ENCODE measurements at regions not wholly inside any gene's neighbourhood (a gene's known extent, or its start where the extent isn't known, plus 50 kb on each side); places are given as distances from the start of the nearest gene placed in this dataset.

- no CpG with 5 or more reads among the region's 1 CpG for WGBS (ENCODE audit: insufficient coverage, insufficient read length)
Measured at GRCh38 chr2:212713681-212714080, 175.1 kb upstream of the ERBB4 start.

GRCh38 chr2:212712991-212713390 lies 174.4 kb upstream of the ERBB4 start:
- no peak for DNase-seq (ENCODE audit: low read depth, low spot score)
- H3K27ac ChIP-seq (ENCODE audit: low read length) = no peak overlapping the region
- no peaks in the 10 kb centered on the region for H3K4me1 ChIP-seq (ENCODE audit: control insufficient read depth, insufficient read depth, low read length)
- H3K36me3 ChIP-seq (ENCODE audit: control insufficient read depth, insufficient read depth, low read length) = no peaks in the 10 kb centered on the region
- H3K9me3 ChIP-seq (ENCODE audit: control insufficient read depth, insufficient read depth, low read length) = no peaks in the 10 kb centered on the region
- WGBS (ENCODE audit: insufficient coverage, insufficient read length) = no CpG with 5 or more reads among the region's 1 CpG
- no peaks in the 10 kb centered on the region for H3K27me3 ChIP-seq (ENCODE audit: control insufficient read depth, insufficient read depth, low read length)
- H3K4me3 ChIP-seq (ENCODE audit: low read length) = no peak overlapping the region

More at GRCh38 chr2:212713681-212714080, 175.1 kb upstream of the ERBB4 start:
- H3K27ac ChIP-seq (ENCODE audit: low read length) = no peak overlapping the region
- no peaks in the 10 kb centered on the region for H3K36me3 ChIP-seq (ENCODE audit: control insufficient read depth, insufficient read depth, low read length)
- no peaks in the 10 kb centered on the region for H3K27me3 ChIP-seq (ENCODE audit: control insufficient read depth, insufficient read depth, low read length)
- DNase-seq (ENCODE audit: low read depth, low spot score) = no peak
- H3K4me3 ChIP-seq (ENCODE audit: low read length) = no peak overlapping the region
- H3K9me3 ChIP-seq (ENCODE audit: control insufficient read depth, insufficient read depth, low read length) = no peaks in the 10 kb centered on the region
- no peaks in the 10 kb centered on the region for H3K4me1 ChIP-seq (ENCODE audit: control insufficient read depth, insufficient read depth, low read length)

GRCh38 chr2:212712466-212712865 lies 173.9 kb upstream of the ERBB4 start:
- DNase-seq (ENCODE audit: low read depth, low spot score) = no peak
- no peaks in the 10 kb centered on the region for H3K36me3 ChIP-seq (ENCODE audit: control insufficient read depth, insufficient read depth, low read length)
- no peaks in the 10 kb centered on the region for H3K9me3 ChIP-seq (ENCODE audit: control insufficient read depth, insufficient read depth, low read length)
- H3K27ac ChIP-seq (ENCODE audit: low read length) = no peak overlapping the region
- WGBS (ENCODE audit: insufficient coverage, insufficient read length) = no CpG with 5 or more reads among the region's 5 CpGs
- H3K4me1 ChIP-seq (ENCODE audit: control insufficient read depth, insufficient read depth, low read length) = no peaks in the 10 kb centered on the region
- no peaks in the 10 kb centered on the region for H3K27me3 ChIP-seq (ENCODE audit: control insufficient read depth, insufficient read depth, low read length)
- H3K4me3 ChIP-seq (ENCODE audit: low read length) = no peak overlapping the region

GRCh38 chr2:212711856-212712255 lies 173.3 kb upstream of the ERBB4 start:
- H3K36me3 ChIP-seq (ENCODE audit: control insufficient read depth, insufficient read depth, low read length) = no peaks in the 10 kb centered on the region
- WGBS (ENCODE audit: insufficient coverage, insufficient read length) = no CpG with 5 or more reads among the region's 3 CpGs
- no peaks in the 10 kb centered on the region for H3K4me1 ChIP-seq (ENCODE audit: control insufficient read depth, insufficient read depth, low read length)
- no peak for DNase-seq (ENCODE audit: low read depth, low spot score)
- H3K27me3 ChIP-seq (ENCODE audit: control insufficient read depth, insufficient read depth, low read length) = no peaks in the 10 kb centered on the region
- no peak overlapping the region for H3K4me3 ChIP-seq (ENCODE audit: low read length)
- no peaks in the 10 kb centered on the region for H3K9me3 ChIP-seq (ENCODE audit: control insufficient read depth, insufficient read depth, low read length)
- no peak overlapping the region for H3K27ac ChIP-seq (ENCODE audit: low read length)

- H3K27ac ChIP-seq (ENCODE audit: low read length) = no peak overlapping the region
- no peaks in the 10 kb centered on the region for H3K4me1 ChIP-seq (ENCODE audit: control insufficient read depth, insufficient read depth, low read length)
- DNase-seq (ENCODE audit: low read depth, low spot score) = no peak
- no CpG with 5 or more reads among the region's 3 CpGs for WGBS (ENCODE audit: insufficient coverage, insufficient read length)
- H3K9me3 ChIP-seq (ENCODE audit: control insufficient read depth, insufficient read depth, low read length) = no peaks in the 10 kb centered on the region
- H3K36me3 ChIP-seq (ENCODE audit: control insufficient read depth, insufficient read depth, low read length) = no peaks in the 10 kb centered on the region
- no peak overlapping the region for H3K4me3 ChIP-seq (ENCODE audit: low read length)
- no peaks in the 10 kb centered on the region for H3K27me3 ChIP-seq (ENCODE audit: control insufficient read depth, insufficient read depth, low read length)
Measured at GRCh38 chr2:212709280-212709679, 170.7 kb upstream of the ERBB4 start.

GRCh38 chr2:212708355-212708754 lies 169.8 kb upstream of the ERBB4 start:
- DNase-seq (ENCODE audit: low read depth, low spot score) = no peak
- H3K27me3 ChIP-seq (ENCODE audit: control insufficient read depth, insufficient read depth, low read length) = no peaks in the 10 kb centered on the region
- H3K4me3 ChIP-seq (ENCODE audit: low read length) = no peak overlapping the region
- H3K27ac ChIP-seq (ENCODE audit: low read length) = no peak overlapping the region
- no peaks in the 10 kb centered on the region for H3K36me3 ChIP-seq (ENCODE audit: control insufficient read depth, insufficient read depth, low read length)
- no CpG with 5 or more reads among the region's 2 CpGs for WGBS (ENCODE audit: insufficient coverage, insufficient read length)
- H3K4me1 ChIP-seq (ENCODE audit: control insufficient read depth, insufficient read depth, low read length) = no peaks in the 10 kb centered on the region
- no peaks in the 10 kb centered on the region for H3K9me3 ChIP-seq (ENCODE audit: control insufficient read depth, insufficient read depth, low read length)

- WGBS (ENCODE audit: insufficient coverage, insufficient read length) = no CpG with 5 or more reads among the region's 1 CpG
- DNase-seq (ENCODE audit: low read depth, low spot score) = no peak
- no peaks in the 10 kb centered on the region for H3K4me1 ChIP-seq (ENCODE audit: control insufficient read depth, insufficient read depth, low read length)
- no peaks in the 10 kb centered on the region for H3K27me3 ChIP-seq (ENCODE audit: control insufficient read depth, insufficient read depth, low read length)
- no peaks in the 10 kb centered on the region for H3K9me3 ChIP-seq (ENCODE audit: control insufficient read depth, insufficient read depth, low read length)
- H3K27ac ChIP-seq (ENCODE audit: low read length) = no peak overlapping the region
- no peak overlapping the region for H3K4me3 ChIP-seq (ENCODE audit: low read length)
- H3K36me3 ChIP-seq (ENCODE audit: control insufficient read depth, insufficient read depth, low read length) = no peaks in the 10 kb centered on the region; the same call in 1 of the 2 replicates
Measured at GRCh38 chr2:212695426-212695825, 156.8 kb upstream of the ERBB4 start.

GRCh38 chr2:212694398-212694797 lies 155.8 kb upstream of the ERBB4 start:
- no peak for DNase-seq (ENCODE audit: low read depth, low spot score)
- Histone ChIP-seq H3K27ac (ENCODE audit: low read length) (no peak overlapping the region), H3K4me3 (ENCODE audit: low read length) (no peak overlapping the region), H3K9me3 (ENCODE audit: control insufficient read depth, insufficient read depth, low read length) (no peaks in the 10 kb centered on the region), H3K27me3 (ENCODE audit: control insufficient read depth, insufficient read depth, low read length) (no peaks in the 10 kb centered on the region), H3K4me1 (ENCODE audit: control insufficient read depth, insufficient read depth, low read length) (no peaks in the 10 kb centered on the region), H3K36me3 (ENCODE audit: control insufficient read depth, insufficient read depth, low read length) (no peaks in the 10 kb centered on the region; the same call in 1 of the 2 replicates)
- WGBS (ENCODE audit: insufficient coverage, insufficient read length) = no CpG with 5 or more reads among the region's 3 CpGs

- WGBS (ENCODE audit: insufficient coverage, insufficient read length) = no CpG with 5 or more reads among the region's 3 CpGs
- Histone ChIP-seq H3K27me3 (ENCODE audit: control insufficient read depth, insufficient read depth, low read length) (no peaks in the 10 kb centered on the region), H3K27ac (ENCODE audit: low read length) (no peak overlapping the region), H3K36me3 (ENCODE audit: control insufficient read depth, insufficient read depth, low read length) (no peaks in the 10 kb centered on the region; the same call in 1 of the 2 replicates), H3K9me3 (ENCODE audit: control insufficient read depth, insufficient read depth, low read length) (no peaks in the 10 kb centered on the region), H3K4me3 (ENCODE audit: low read length) (no peak overlapping the region), H3K4me1 (ENCODE audit: control insufficient read depth, insufficient read depth, low read length) (no peaks in the 10 kb centered on the region)
- no peak for DNase-seq (ENCODE audit: low read depth, low spot score)
Measured at GRCh38 chr2:212692466-212692865, 153.9 kb upstream of the ERBB4 start.

- H3K9me3 ChIP-seq (ENCODE audit: control insufficient read depth, insufficient read depth, low read length) = no peaks in the 10 kb centered on the region
- no peak overlapping the region for H3K4me3 ChIP-seq (ENCODE audit: low read length)
- H3K27me3 ChIP-seq (ENCODE audit: control insufficient read depth, insufficient read depth, low read length) = no peaks in the 10 kb centered on the region
- no peak overlapping the region for H3K27ac ChIP-seq (ENCODE audit: low read length)
- WGBS (ENCODE audit: insufficient coverage, insufficient read length) = 100% methylated on average over 2 of the region's 10 CpGs
- no peaks in the 10 kb centered on the region for H3K36me3 ChIP-seq (ENCODE audit: control insufficient read depth, insufficient read depth, low read length)
- no peaks in the 10 kb centered on the region for H3K4me1 ChIP-seq (ENCODE audit: control insufficient read depth, insufficient read depth, low read length)
- no peak for DNase-seq (ENCODE audit: low read depth, low spot score)
Measured at GRCh38 chr2:212686285-212686895, 147.8 kb upstream of the ERBB4 start.

- WGBS (ENCODE audit: insufficient coverage, insufficient read length) = no CpG with 5 or more reads among the region's 6 CpGs
- no peaks in the 10 kb centered on the region for H3K27me3 ChIP-seq (ENCODE audit: control insufficient read depth, insufficient read depth, low read length)
- no peaks in the 10 kb centered on the region for H3K36me3 ChIP-seq (ENCODE audit: control insufficient read depth, insufficient read depth, low read length)
- no peak overlapping the region for H3K27ac ChIP-seq (ENCODE audit: low read length)
- H3K9me3 ChIP-seq (ENCODE audit: control insufficient read depth, insufficient read depth, low read length) = no peaks in the 10 kb centered on the region
- no peak for DNase-seq (ENCODE audit: low read depth, low spot score)
- no peaks in the 10 kb centered on the region for H3K4me1 ChIP-seq (ENCODE audit: control insufficient read depth, insufficient read depth, low read length)
- no peak overlapping the region for H3K4me3 ChIP-seq (ENCODE audit: low read length)
Measured at GRCh38 chr2:212683346-212684097, 144.9 kb upstream of the ERBB4 start.

Measured in iPS DF 6.9 (cell line).